IPS-18c (cell line): ENCODE measurements at regions not wholly inside any gene's neighbourhood (a gene's known extent, or its start where the extent isn't known, plus 50 kb on each side); places are given as distances from the start of the nearest gene placed in this dataset.
"Not testable (repeated sequence)": the region's sequence is repeated elsewhere in the genome, so short reads cannot be mapped to it uniquely, and the experiment has no call there.

ENCODE experiments used
- H3K4me3 ChIP-seq: 2 replicates; pipeline ENCODE4 v1.7.0; 2013; ENCODE audit warnings: low read depth, mild to moderate bottlenecking, low read length, moderate library complexity; ENCODE audit not compliant: insufficient read depth
- H3K9me3 ChIP-seq: one replicate; pipeline ENCODE4 v1.6.1; 2013; ENCODE audit warnings: mild to moderate bottlenecking, low read length, moderate library complexity; ENCODE audit not compliant: control insufficient read depth, insufficient read depth

- Histone ChIP-seq H3K9me3 (no peaks in the 10 kb centered on the region), H3K4me3 (no peak overlapping the region)
Observed at GRCh38 chr1:242946206-242946605, 308.9 kb downstream of the CEP170 start.

GRCh38 chr1:242936725-242937124 is 318.4 kb downstream of the CEP170 start:
- not testable (repeated sequence) for H3K4me3 ChIP-seq, H3K9me3 ChIP-seq

- not testable (repeated sequence) for H3K4me3 ChIP-seq, H3K9me3 ChIP-seq
Observed at GRCh38 chr1:242924717-242925116, 330.4 kb downstream of the CEP170 start.

- not testable (repeated sequence) for H3K4me3 ChIP-seq, H3K9me3 ChIP-seq
Observed at GRCh38 chr1:242923603-242924002, 331.5 kb downstream of the CEP170 start.

GRCh38 chr1:242914729-242915128 is 340.4 kb downstream of the CEP170 start:
- H3K4me3 ChIP-seq, H3K9me3 ChIP-seq: not testable (repeated sequence)

GRCh38 chr1:242912855-242913254 is 342.2 kb downstream of the CEP170 start:
- H3K4me3 ChIP-seq, H3K9me3 ChIP-seq: not testable (repeated sequence)

- not testable (repeated sequence) for H3K4me3 ChIP-seq, H3K9me3 ChIP-seq
Observed at GRCh38 chr1:242900558-242900957, 354.5 kb downstream of the CEP170 start.

- Histone ChIP-seq H3K9me3 (no peaks in the 10 kb centered on the region), H3K4me3 (peak overlapping the region; percentile 25; the same call in 1 of the 2 replicates)
Observed at GRCh38 chr1:242890192-242890741, 364.8 kb downstream of the CEP170 start.

- H3K9me3 ChIP-seq = no peaks in the 10 kb centered on the region
- no peak overlapping the region for H3K4me3 ChIP-seq
Observed at GRCh38 chr1:242886137-242886536, 361.6 kb upstream of the PLD5 start.

GRCh38 chr1:242880022-242880421 is 355.5 kb upstream of the PLD5 start:
- H3K9me3 ChIP-seq, H3K4me3 ChIP-seq: not testable (repeated sequence)

- peaks cover 2% of the 10 kb centered on the region for H3K9me3 ChIP-seq
Observed at GRCh38 chr1:242877743-242878142, 353.2 kb upstream of the PLD5 start.

GRCh38 chr1:242877229-242877628 is 352.7 kb upstream of the PLD5 start:
- Histone ChIP-seq H3K4me3 (no peak overlapping the region), H3K9me3 (peaks cover 2% of the 10 kb centered on the region)

More at GRCh38 chr1:242877743-242878142, 353.2 kb upstream of the PLD5 start:
- H3K4me3 ChIP-seq = no peak overlapping the region

GRCh38 chr1:242876030-242876429 is 351.5 kb upstream of the PLD5 start:
- peaks cover 2% of the 10 kb centered on the region for H3K9me3 ChIP-seq
- H3K4me3 ChIP-seq = no peak overlapping the region

GRCh38 chr1:242873661-242874060 is 349.2 kb upstream of the PLD5 start:
- H3K9me3 ChIP-seq = peaks cover 2% of the 10 kb centered on the region
- no peak overlapping the region for H3K4me3 ChIP-seq

GRCh38 chr1:242872521-242872920 is 348.0 kb upstream of the PLD5 start:
- peaks cover 2% of the 10 kb centered on the region for H3K9me3 ChIP-seq
- no peak overlapping the region for H3K4me3 ChIP-seq

- Histone ChIP-seq H3K9me3 (peaks cover under 1% of the 10 kb centered on the region), H3K4me3 (no peak overlapping the region)
Observed at GRCh38 chr1:242871471-242872030, 347.1 kb upstream of the PLD5 start.

- no peak overlapping the region for H3K4me3 ChIP-seq
- no peaks in the 10 kb centered on the region for H3K9me3 ChIP-seq
Observed at GRCh38 chr1:242870966-242871365, 346.5 kb upstream of the PLD5 start.

- H3K9me3 ChIP-seq = peaks cover 3% of the 10 kb centered on the region
Observed at GRCh38 chr1:242856289-242856688, 331.8 kb upstream of the PLD5 start.

GRCh38 chr1:242854466-242854865 is 330.0 kb upstream of the PLD5 start:
- H3K4me3 ChIP-seq = no peak overlapping the region
- H3K9me3 ChIP-seq = peaks cover 3% of the 10 kb centered on the region

More at GRCh38 chr1:242856289-242856688, 331.8 kb upstream of the PLD5 start:
- H3K4me3 ChIP-seq = no peak overlapping the region
